Suppressor macrophage (primary cell): ENCODE measurements at regions not wholly inside any gene's neighbourhood (a gene's known extent, or its start where the extent isn't known, plus 50 kb on each side); places are given as distances from the start of the nearest gene placed in this dataset.
A peak's percentile ranks its signal among the peaks of the same experiment; 100 is the strongest.
"Not testable (repeated sequence)": the region's sequence is repeated elsewhere in the genome, so short reads cannot be mapped to it uniquely, and the experiment has no call there.

ENCODE experiments used
- DNase-seq, 4 experiments: peaks; one replicate each; pipeline ENCODE4 v3.0.0-alpha.2; 2020 to 2022

GRCh38 chr14:106508216-106508615 lies 981.8 kb downstream of the TMEM121 start:
- no peak for DNase-seq

- no peak for DNase-seq
Observed at GRCh38 chr14:106509176-106509575, 982.8 kb downstream of the TMEM121 start.

GRCh38 chr14:106509807-106510206 lies 983.4 kb downstream of the TMEM121 start:
- no peak for DNase-seq

GRCh38 chr14:106511006-106511799 lies 984.8 kb downstream of the TMEM121 start:
- DNase-seq: no peak

GRCh38 chr14:106511800-106512198 lies 985.4 kb downstream of the TMEM121 start:
- no peak for DNase-seq

- no peak for DNase-seq
Observed at GRCh38 chr14:106513302-106513701, 986.9 kb downstream of the TMEM121 start.

- peak; percentile 89 to 92 (median 90) for DNase-seq
Observed at GRCh38 chr14:106518054-106518943, 991.9 kb downstream of the TMEM121 start.

GRCh38 chr14:106522118-106522517 lies 995.7 kb downstream of the TMEM121 start:
- DNase-seq: not testable (repeated sequence)

GRCh38 chr14:106522990-106523389 lies 996.6 kb downstream of the TMEM121 start:
- DNase-seq: no peak

GRCh38 chr14:106528717-106529116 lies 1002.3 kb downstream of the TMEM121 start:
- no peak for DNase-seq

GRCh38 chr14:106530031-106530422 lies 1003.6 kb downstream of the TMEM121 start:
- DNase-seq: no peak

GRCh38 chr14:106530423-106531107 lies 1004.2 kb downstream of the TMEM121 start:
- peak in 3 of 4 experiments; percentile 7 to 41 (median 26) for DNase-seq

- DNase-seq: peak in 3 of 4 experiments; percentile 44 to 47 (median 47)
Observed at GRCh38 chr14:106537597-106537996, 1011.2 kb downstream of the TMEM121 start.

GRCh38 chr14:106538201-106538600 lies 1011.8 kb downstream of the TMEM121 start:
- DNase-seq: no peak

- no peak for DNase-seq
Observed at GRCh38 chr14:106547735-106548434, 1021.5 kb downstream of the TMEM121 start.

- DNase-seq: no peak
Observed at GRCh38 chr14:106549064-106549463, 1022.7 kb downstream of the TMEM121 start.

GRCh38 chr14:106551265-106551664 lies 1024.9 kb downstream of the TMEM121 start:
- no peak for DNase-seq

GRCh38 chr14:106556211-106556610 lies 1029.8 kb downstream of the TMEM121 start:
- DNase-seq: not testable (repeated sequence)

GRCh38 chr14:106556665-106557289 lies 1030.4 kb downstream of the TMEM121 start:
- DNase-seq: peak; percentile 62 to 91 (median 80)

GRCh38 chr14:106562451-106562850 lies 1036.1 kb downstream of the TMEM121 start:
- DNase-seq: no peak

GRCh38 chr14:106564058-106564643 lies 1037.8 kb downstream of the TMEM121 start:
- DNase-seq: peak; percentile 62 to 85 (median 72)
